ENCODE measurements at regions not wholly inside any gene's neighbourhood (a gene's known extent, or its start where the extent isn't known, plus 50 kb on each side); places are given as distances from the start of the nearest gene placed in this dataset.

- no peak for DNase-seq
These were observed 123.9 kb upstream of the PHACTR1 start for GRCh38 chr6:12592634-12593033.

GRCh38 chr6:12593771-12594529, 122.6 kb upstream of the PHACTR1 start:
- no peak for DNase-seq

GRCh38 chr6:12594530-12594893, 122.1 kb upstream of the PHACTR1 start:
- no peak for DNase-seq

- no peak for DNase-seq
These were observed 121.3 kb upstream of the PHACTR1 start for GRCh38 chr6:12595161-12595811.

- no peak for DNase-seq
These were observed 119.8 kb upstream of the PHACTR1 start for GRCh38 chr6:12596731-12597130.

GRCh38 chr6:12598919-12599318, 117.6 kb upstream of the PHACTR1 start:
- DNase-seq, result no peak

GRCh38 chr6:12601881-12602280, 114.7 kb upstream of the PHACTR1 start:
- DNase-seq, result no peak

GRCh38 chr6:12602342-12602741, 114.2 kb upstream of the PHACTR1 start:
- no peak for DNase-seq

GRCh38 chr6:12602951-12603672, 113.5 kb upstream of the PHACTR1 start:
- DNase-seq, result no peak

- DNase-seq, result no peak
These were observed 112.9 kb upstream of the PHACTR1 start for GRCh38 chr6:12603673-12604049.

GRCh38 chr6:12605888-12606345, 110.7 kb upstream of the PHACTR1 start:
- peak; percentile 17 to 39 for DNase-seq

GRCh38 chr6:12606616-12607015, 110.0 kb upstream of the PHACTR1 start:
- DNase-seq, result no peak

GRCh38 chr6:12608016-12608860, 108.3 kb upstream of the PHACTR1 start:
- no peak for DNase-seq

- DNase-seq, result no peak
These were observed 107.7 kb upstream of the PHACTR1 start for GRCh38 chr6:12608874-12609273.

GRCh38 chr6:12609751-12610150, 106.8 kb upstream of the PHACTR1 start:
- DNase-seq, result no peak

- DNase-seq, result no peak
These were observed 105.7 kb upstream of the PHACTR1 start for GRCh38 chr6:12610862-12611261.

GRCh38 chr6:12613811-12614210, 102.8 kb upstream of the PHACTR1 start:
- DNase-seq, result no peak

GRCh38 chr6:12614456-12614855, 102.1 kb upstream of the PHACTR1 start:
- no peak for DNase-seq

- no peak for DNase-seq
These were observed 98.3 kb upstream of the PHACTR1 start for GRCh38 chr6:12618296-12618695.

- no peak for DNase-seq
These were observed 94.8 kb upstream of the PHACTR1 start for GRCh38 chr6:12621754-12622153.

- no peak for DNase-seq
These were observed 94.0 kb upstream of the PHACTR1 start for GRCh38 chr6:12622566-12622965.

- DNase-seq, result no peak
These were observed 92.3 kb upstream of the PHACTR1 start for GRCh38 chr6:12624142-12624837.

Data from activated CD4-positive, alpha-beta T cell treated with anti-CD3 and anti-CD28 coated beads, Interleukin-2, amount 50 U/mL, for 48 hours (primary cell).